ENCODE measurements at regions not wholly inside any gene's neighbourhood (a gene's known extent, or its start where the extent isn't known, plus 50 kb on each side); places are given as distances from the start of the nearest gene placed in this dataset.

GRCh38 chr15:88744548-88745020, 58.7 kb upstream of the ACAN start:
- DNase-seq: no peak

- no peak for DNase-seq
Observed at GRCh38 chr15:88745065-88745464, 58.2 kb upstream of the ACAN start.

- DNase-seq: no peak
Observed at GRCh38 chr15:88745696-88746095, 57.5 kb upstream of the ACAN start.

GRCh38 chr15:88746451-88746850, 56.8 kb upstream of the ACAN start:
- no peak for DNase-seq

- no peak for DNase-seq
Observed at GRCh38 chr15:88747111-88747510, 56.1 kb upstream of the ACAN start.

- no peak for DNase-seq
Observed at GRCh38 chr15:88747631-88748030, 55.6 kb upstream of the ACAN start.

- no peak for DNase-seq
Observed at GRCh38 chr15:88748081-88748480, 55.2 kb upstream of the ACAN start.

GRCh38 chr15:88748651-88749050, 54.6 kb upstream of the ACAN start:
- no peak for DNase-seq

GRCh38 chr15:88749699-88750098, 53.5 kb upstream of the ACAN start:
- DNase-seq: no peak

- no peak for DNase-seq
Observed at GRCh38 chr15:88752501-88752900, 50.7 kb upstream of the ACAN start.

GRCh38 chr15:88752951-88753350, 50.3 kb upstream of the ACAN start:
- DNase-seq: no peak

Data from midbrain (tissue), 1 donor.